ENCODE measurements at regions not wholly inside any gene's neighbourhood (a gene's known extent, or its start where the extent isn't known, plus 50 kb on each side); places are given as distances from the start of the nearest gene placed in this dataset.

DNA sequence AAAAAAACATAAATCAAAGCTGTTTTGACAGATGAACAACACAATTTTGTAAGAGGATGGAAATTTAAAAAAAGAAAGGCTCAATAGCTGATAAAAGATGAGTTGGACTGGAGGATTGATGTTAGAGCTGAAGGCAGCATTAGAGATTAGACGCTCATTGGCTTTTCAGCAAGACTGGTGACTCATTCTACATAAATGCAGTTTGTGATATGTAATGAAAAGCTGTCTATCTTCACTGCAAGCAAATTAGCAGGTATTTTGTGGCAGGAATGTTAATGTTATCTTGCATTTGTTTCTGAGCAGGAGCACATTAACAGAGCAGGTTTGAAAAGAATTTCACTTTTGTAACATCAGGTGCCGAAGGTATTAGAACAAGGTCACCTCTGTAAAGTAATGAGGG, 442.7 kb upstream of the NOVA1 start:
- H3K23ac ChIP-seq (ENCODE audit: low read depth, low read length): no peak overlapping the region
- no peak overlapping the region for H3K9ac ChIP-seq (ENCODE audit: low read depth, low read length)
- no peak overlapping the region for H3K27ac ChIP-seq (ENCODE audit: insufficient read depth, low read length)
- H4K8ac ChIP-seq (ENCODE audit: low read depth in 2 of 2, low read length in 2 of 2): no peak overlapping the region
- H4K20me1 ChIP-seq (ENCODE audit: insufficient read depth, low read length): no peaks in the 10 kb centered on the region
- H4K91ac ChIP-seq (ENCODE audit: insufficient read depth, low read depth, low read length): no peak overlapping the region
- H3K79me1 ChIP-seq (ENCODE audit: low read depth in 1 of 2, low read length in 2 of 2): no peaks in the 10 kb centered on the region
- TF ChIP-seq MXI1 (IDR thresholded peaks at IDR 0.05; ENCODE audit: borderline replicate concordance, low read depth, low read length) (no peak), NFE2L2 (IDR thresholded peaks at IDR 0.05; ENCODE audit: low read depth, low read length) (no peak), RFX5 (IDR thresholded peaks at IDR 0.05; ENCODE audit: low read depth, low read length) (no peak), MAFK (IDR thresholded peaks at IDR 0.05; ENCODE audit: low read depth, low read length) (no peak), RAD21 (IDR thresholded peaks at IDR 0.05; ENCODE audit: low read length) (no peak), SMC3 (IDR thresholded peaks at IDR 0.05; ENCODE audit: low read depth, low read length) (no peak), RCOR1 (IDR thresholded peaks at IDR 0.05; ENCODE audit: insufficient replicate concordance, low read length) (no peak), FOS (IDR thresholded peaks at IDR 0.05; ENCODE audit: low read depth, low read length) (no peak), POLR2A (IDR thresholded peaks at IDR 0.05; ENCODE audit: low read depth, low read length) (no peak), CEBPB (IDR thresholded peaks at IDR 0.05; ENCODE audit: low read depth, low read length) (no peak), BHLHE40 (IDR thresholded peaks at IDR 0.05; ENCODE audit: low read depth, low read length) (no peak), MAZ (IDR thresholded peaks at IDR 0.05; ENCODE audit: borderline replicate concordance, low read depth, low read length) (no peak), CHD1 (IDR thresholded peaks at IDR 0.05; ENCODE audit: low read depth, low read length) (no peak)
- TF ChIP-seq, protein P1, sequence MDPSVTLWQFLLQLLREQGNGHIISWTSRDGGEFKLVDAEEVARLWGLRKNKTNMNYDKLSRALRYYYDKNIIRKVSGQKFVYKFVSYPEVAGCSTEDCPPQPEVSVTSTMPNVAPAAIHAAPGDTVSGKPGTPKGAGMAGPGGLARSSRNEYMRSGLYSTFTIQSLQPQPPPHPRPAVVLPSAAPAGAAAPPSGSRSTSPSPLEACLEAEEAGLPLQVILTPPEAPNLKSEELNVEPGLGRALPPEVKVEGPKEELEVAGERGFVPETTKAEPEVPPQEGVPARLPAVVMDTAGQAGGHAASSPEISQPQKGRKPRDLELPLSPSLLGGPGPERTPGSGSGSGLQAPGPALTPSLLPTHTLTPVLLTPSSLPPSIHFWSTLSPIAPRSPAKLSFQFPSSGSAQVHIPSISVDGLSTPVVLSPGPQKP (IDR thresholded peaks at IDR 0.05; ENCODE audit: borderline replicate concordance, low read depth, low read length): no peak
- TF ChIP-seq, protein P2, sequence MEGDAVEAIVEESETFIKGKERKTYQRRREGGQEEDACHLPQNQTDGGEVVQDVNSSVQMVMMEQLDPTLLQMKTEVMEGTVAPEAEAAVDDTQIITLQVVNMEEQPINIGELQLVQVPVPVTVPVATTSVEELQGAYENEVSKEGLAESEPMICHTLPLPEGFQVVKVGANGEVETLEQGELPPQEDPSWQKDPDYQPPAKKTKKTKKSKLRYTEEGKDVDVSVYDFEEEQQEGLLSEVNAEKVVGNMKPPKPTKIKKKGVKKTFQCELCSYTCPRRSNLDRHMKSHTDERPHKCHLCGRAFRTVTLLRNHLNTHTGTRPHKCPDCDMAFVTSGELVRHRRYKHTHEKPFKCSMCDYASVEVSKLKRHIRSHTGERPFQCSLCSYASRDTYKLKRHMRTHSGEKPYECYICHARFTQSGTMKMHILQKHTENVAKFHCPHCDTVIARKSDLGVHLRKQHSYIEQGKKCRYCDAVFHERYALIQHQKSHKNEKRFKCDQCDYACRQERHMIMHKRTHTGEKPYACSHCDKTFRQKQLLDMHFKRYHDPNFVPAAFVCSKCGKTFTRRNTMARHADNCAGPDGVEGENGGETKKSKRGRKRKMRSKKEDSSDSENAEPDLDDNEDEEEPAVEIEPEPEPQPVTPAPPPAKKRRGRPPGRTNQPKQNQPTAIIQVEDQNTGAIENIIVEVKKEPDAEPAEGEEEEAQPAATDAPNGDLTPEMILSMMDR (conservative IDR thresholded peaks at IDR 0.05; ENCODE audit: low read depth, low read length): no peak
- TF ChIP-seq, protein P3, sequence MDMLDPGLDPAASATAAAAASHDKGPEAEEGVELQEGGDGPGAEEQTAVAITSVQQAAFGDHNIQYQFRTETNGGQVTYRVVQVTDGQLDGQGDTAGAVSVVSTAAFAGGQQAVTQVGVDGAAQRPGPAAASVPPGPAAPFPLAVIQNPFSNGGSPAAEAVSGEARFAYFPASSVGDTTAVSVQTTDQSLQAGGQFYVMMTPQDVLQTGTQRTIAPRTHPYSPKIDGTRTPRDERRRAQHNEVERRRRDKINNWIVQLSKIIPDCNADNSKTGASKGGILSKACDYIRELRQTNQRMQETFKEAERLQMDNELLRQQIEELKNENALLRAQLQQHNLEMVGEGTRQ (IDR thresholded peaks at IDR 0.05; ENCODE audit: low read depth, low read length): no peak
- in situ Hi-C loops (cut with MboI; ENCODE audit: low sequenced_read_pairs) (no loop called here), dilution Hi-C loops (cut with HindIII; ENCODE audit: low sequenced_read_pairs, unreplicated experiment) (no loop called here), intact Hi-C loops (cut with micrococcal nuclease) (no loop called here)
- no peak overlapping the region for H3K4me3 ChIP-seq (ENCODE audit: insufficient read depth, low read depth, low read length)
- H4K5ac ChIP-seq (ENCODE audit: low read depth, low read length): no peak overlapping the region
- H2BK5ac ChIP-seq (ENCODE audit: low read depth, low read length, poor library complexity, severe bottlenecking): no peak overlapping the region
- H3K18ac ChIP-seq (ENCODE audit: low read depth, low read length): no peak overlapping the region
- ChIA-PET POLR2A (ENCODE audit: unreplicated experiment) (no interaction called here), CTCF (no interaction called here)
- no peaks in the 10 kb centered on the region for H3K9me1 ChIP-seq (ENCODE audit: insufficient read depth, low read length)
- H3K9me3 ChIP-seq (ENCODE audit: control insufficient read depth, insufficient read depth, low read length): no peaks in the 10 kb centered on the region
- H3K27me3 ChIP-seq (ENCODE audit: control insufficient read depth, insufficient read depth, low read length): no peaks in the 10 kb centered on the region
- H3K14ac ChIP-seq (replicated peaks; ENCODE audit: low read depth, low read length): no peak overlapping the region
- no peak overlapping the region for H2BK20ac ChIP-seq (ENCODE audit: low read depth, low read length)
- H2AK5ac ChIP-seq (ENCODE audit: low read depth, low read length): no peak overlapping the region
- H2AK9ac ChIP-seq (replicated peaks; ENCODE audit: low read depth, low read length, poor library complexity): no peak overlapping the region
- no peak overlapping the region for H2AFZ ChIP-seq (replicated peaks; ENCODE audit: low read length, poor library complexity)
- H3K4ac ChIP-seq (ENCODE audit: low read depth, low read length): no peak overlapping the region
- H3K4me1 ChIP-seq (ENCODE audit: control insufficient read depth, insufficient read depth, low read length): no peaks in the 10 kb centered on the region
- no peak overlapping the region for H3K56ac ChIP-seq (ENCODE audit: extremely low read depth, insufficient read depth, low read length)
- H2BK120ac ChIP-seq (ENCODE audit: low read depth, low read length): no peak overlapping the region
- BruUV-seq (replicated peaks): no TSS peak
- H2BK15ac ChIP-seq (ENCODE audit: low read depth, low read length): no peak overlapping the region
- ATAC-seq (ENCODE audit: low read depth) (no peak), DNase-seq (no peak)
- H3K36me3 ChIP-seq (ENCODE audit: control insufficient read depth, insufficient read depth, low read length): no peaks in the 10 kb centered on the region
- H3K4me2 ChIP-seq (ENCODE audit: low read depth, low read length): no peak overlapping the region
- no CpG with 5 or more reads among the region's 2 CpGs for WGBS, 2 experiments (ENCODE audit: extremely low coverage in 2 of 2, insufficient read length in 1 of 2)

All from IMR-90 (cell line).